CD4-positive, CD25-positive, alpha-beta regulatory T cell (primary cell): ENCODE measurements at regions not wholly inside any gene's neighbourhood (a gene's known extent, or its start where the extent isn't known, plus 50 kb on each side); places are given as distances from the start of the nearest gene placed in this dataset.

Experiments
- ATAC-seq, 2 donors: fragments of 150-1000 bp; cut with Tn5 transposase; one replicate each; pipeline ENCODE4 v1.10.0; 2021; ENCODE audit warnings: low read depth in 2 of 2, moderate number of reproducible peaks in 2 of 2, moderate library complexity in 1 of 2
- DNase-seq, 3 donors: peaks; one replicate each; pipeline versions ENCODE4 v3.0.0 to v3.0.0-alpha.2; 2012 to 2022; ENCODE audit warnings: mixed read lengths in 1 of 3
- H3K27ac ChIP-seq: one replicate; pipeline ENCODE4 v1.7.0; 2013; ENCODE audit warnings: mild to moderate bottlenecking, low read length; ENCODE audit not compliant: insufficient read depth, poor library complexity, severe bottlenecking
- H3K27me3 ChIP-seq: one replicate; pipeline ENCODE4 v1.7.0; 2013; ENCODE audit warnings: low read length; ENCODE audit not compliant: control insufficient read depth, insufficient read depth
- H3K36me3 ChIP-seq: one replicate; pipeline ENCODE4 v1.7.0; 2013; ENCODE audit warnings: mild to moderate bottlenecking, low read length, moderate library complexity; ENCODE audit not compliant: control insufficient read depth, insufficient read depth
- H3K4me1 ChIP-seq: 2 replicates; pipeline ENCODE4 v1.7.0; 2013; ENCODE audit warnings: mild to moderate bottlenecking, low read length; ENCODE audit not compliant: insufficient read depth, control insufficient read depth, poor library complexity, severe bottlenecking
- H3K4me3 ChIP-seq: one replicate; pipeline ENCODE4 v1.7.0; 2013; ENCODE audit warnings: low read depth, mild to moderate bottlenecking, low read length, moderate library complexity
- H3K9me3 ChIP-seq, 2 experiments: 1 replicate in 1 of 2; 2 replicates in 1 of 2; pipeline ENCODE4 v1.7.0; 2013; ENCODE audit warnings: low read length in 2 of 2, mild to moderate bottlenecking in 1 of 2, moderate library complexity in 1 of 2; ENCODE audit not compliant: control insufficient read depth in 2 of 2
- H3K27ac Mint-ChIP-seq, 3 donors: one replicate each; pipeline ENCODE4 v1.8.0; 2020 to 2022; ENCODE audit warnings: mild to moderate bottlenecking in 3 of 3, mixed read lengths in 3 of 3, moderate library complexity in 2 of 3
- H3K27me3 Mint-ChIP-seq: one replicate; pipeline ENCODE4 v1.8.0; 2022; ENCODE audit warnings: mild to moderate bottlenecking, mixed read lengths
- H3K36me3 Mint-ChIP-seq: one replicate; pipeline ENCODE4 v1.8.0; 2020; ENCODE audit warnings: mixed read lengths
- H3K4me1 Mint-ChIP-seq, 4 donors: one replicate each; pipeline ENCODE4 v1.8.0; 2020 to 2022; ENCODE audit warnings: mixed read lengths in 4 of 4, mild to moderate bottlenecking in 1 of 4
- H3K4me3 Mint-ChIP-seq, 4 donors: one replicate each; pipeline ENCODE4 v1.8.0; 2020 to 2022; ENCODE audit warnings: mild to moderate bottlenecking in 4 of 4, mixed read lengths in 4 of 4, moderate library complexity in 3 of 4
- H3K9me3 Mint-ChIP-seq, 7 donors: one replicate each; pipeline ENCODE4 v1.8.0; 2020 to 2022; ENCODE audit warnings: mixed read lengths in 7 of 7, mild to moderate bottlenecking in 3 of 7, moderate library complexity in 2 of 7

GRCh38 chr11:134719397-134719796, 307.4 kb upstream of the B3GAT1 start:
- H3K4me3 ChIP-seq: no peak overlapping the region
- no peak overlapping the region for H3K4me3 Mint-ChIP-seq
- H3K27me3 ChIP-seq: no peaks in the 10 kb centered on the region
- no peak for DNase-seq
- no peaks in the 10 kb centered on the region for H3K36me3 Mint-ChIP-seq
- peaks cover 0 to 4% (median 0%) of the 10 kb centered on the region in 7 donors for H3K9me3 Mint-ChIP-seq
- H3K4me1 ChIP-seq: no peaks in the 10 kb centered on the region
- H3K27ac ChIP-seq: no peak overlapping the region
- H3K27me3 Mint-ChIP-seq: peaks cover 4% of the 10 kb centered on the region
- no peaks in the 10 kb centered on the region for H3K36me3 ChIP-seq
- H3K4me1 Mint-ChIP-seq: peaks cover 0 to 4% (median 1%) of the 10 kb centered on the region in 4 donors
- no peaks in the 10 kb centered on the region for H3K9me3 ChIP-seq
- no peak for ATAC-seq
- H3K27ac Mint-ChIP-seq: no peak overlapping the region

GRCh38 chr11:134716582-134716981, 304.5 kb upstream of the B3GAT1 start:
- H3K36me3 Mint-ChIP-seq: no peaks in the 10 kb centered on the region
- H3K4me1 ChIP-seq: no peaks in the 10 kb centered on the region
- H3K27ac Mint-ChIP-seq: no peak overlapping the region
- no peak overlapping the region for H3K4me3 ChIP-seq
- H3K27ac ChIP-seq: no peak overlapping the region
- H3K9me3 Mint-ChIP-seq: peaks cover 0 to 1% (median 0%) of the 10 kb centered on the region in 7 donors
- no peaks in the 10 kb centered on the region for H3K36me3 ChIP-seq
- no peak for ATAC-seq
- peaks cover 0 to 4% (median 1%) of the 10 kb centered on the region in 4 donors for H3K4me1 Mint-ChIP-seq
- H3K27me3 Mint-ChIP-seq: peaks cover 4% of the 10 kb centered on the region
- H3K27me3 ChIP-seq: no peaks in the 10 kb centered on the region
- no peak overlapping the region for H3K4me3 Mint-ChIP-seq
- H3K9me3 ChIP-seq: no peaks in the 10 kb centered on the region
- DNase-seq: no peak

- no peak overlapping the region for H3K4me3 Mint-ChIP-seq
- no peaks in the 10 kb centered on the region for H3K36me3 ChIP-seq
- no peak overlapping the region for H3K27ac ChIP-seq
- DNase-seq (no peak), ATAC-seq (no peak)
- peaks cover 0 to 2% (median 0%) of the 10 kb centered on the region in 4 donors for H3K4me1 Mint-ChIP-seq
- H3K4me1 ChIP-seq: no peaks in the 10 kb centered on the region
- no peaks in the 10 kb centered on the region for H3K9me3 ChIP-seq
- H3K9me3 Mint-ChIP-seq: peaks cover 0 to 1% (median 0%) of the 10 kb centered on the region in 7 donors
- no peaks in the 10 kb centered on the region for H3K27me3 ChIP-seq
- H3K36me3 Mint-ChIP-seq: no peaks in the 10 kb centered on the region
- peaks cover 4% of the 10 kb centered on the region for H3K27me3 Mint-ChIP-seq
- no peak overlapping the region for H3K4me3 ChIP-seq
- H3K27ac Mint-ChIP-seq: no peak overlapping the region
Measured at GRCh38 chr11:134714021-134714656, 302.1 kb upstream of the B3GAT1 start.

- H3K36me3 Mint-ChIP-seq: no peaks in the 10 kb centered on the region
- Histone ChIP-seq H3K36me3 (no peaks in the 10 kb centered on the region), H3K27me3 (no peaks in the 10 kb centered on the region), H3K9me3 (no peaks in the 10 kb centered on the region), H3K27ac (no peak overlapping the region), H3K4me1 (no peaks in the 10 kb centered on the region), H3K4me3 (no peak overlapping the region)
- no peak overlapping the region for H3K4me3 Mint-ChIP-seq
- no peak for ATAC-seq
- H3K27me3 Mint-ChIP-seq: peaks cover 4% of the 10 kb centered on the region
- no peaks in the 10 kb centered on the region for H3K4me1 Mint-ChIP-seq
- H3K9me3 Mint-ChIP-seq: peaks cover 0 to 1% (median 0%) of the 10 kb centered on the region in 7 donors
- H3K27ac Mint-ChIP-seq: no peak overlapping the region
- DNase-seq: no peak
Measured at GRCh38 chr11:134712228-134713145, 300.4 kb upstream of the B3GAT1 start.

- no peak for ATAC-seq
- Mint-ChIP-seq H3K4me3 (no peak overlapping the region), H3K27me3 (peaks cover 4% of the 10 kb centered on the region)
Measured at GRCh38 chr11:134711588-134711987, 299.5 kb upstream of the B3GAT1 start.

GRCh38 chr11:134710861-134711407, 298.9 kb upstream of the B3GAT1 start:
- Mint-ChIP-seq H3K36me3 (no peaks in the 10 kb centered on the region), H3K4me3 (no peak overlapping the region)
- ATAC-seq: no peak

More at GRCh38 chr11:134711588-134711987, 299.5 kb upstream of the B3GAT1 start:
- Histone ChIP-seq H3K27me3 (no peaks in the 10 kb centered on the region), H3K27ac (no peak overlapping the region), H3K4me3 (no peak overlapping the region), H3K4me1 (no peaks in the 10 kb centered on the region), H3K9me3 (no peaks in the 10 kb centered on the region), H3K36me3 (no peaks in the 10 kb centered on the region)
- Mint-ChIP-seq H3K4me1 (no peaks in the 10 kb centered on the region), H3K9me3 (peaks cover 0 to 1% (median 0%) of the 10 kb centered on the region in 7 donors), H3K36me3 (no peaks in the 10 kb centered on the region), H3K27ac (no peak overlapping the region)
- DNase-seq: no peak

GRCh38 chr11:134705858-134706257, 293.8 kb upstream of the B3GAT1 start:
- no peak for DNase-seq
- Histone ChIP-seq H3K4me3 (no peak overlapping the region), H3K27me3 (no peaks in the 10 kb centered on the region), H3K9me3 (no peaks in the 10 kb centered on the region), H3K27ac (no peak overlapping the region), H3K36me3 (no peaks in the 10 kb centered on the region), H3K4me1 (no peaks in the 10 kb centered on the region)
- H3K9me3 Mint-ChIP-seq: peaks cover 0 to 2% (median 0%) of the 10 kb centered on the region in 7 donors
- no peak for ATAC-seq
- no peaks in the 10 kb centered on the region for H3K4me1 Mint-ChIP-seq
- peaks cover 5% of the 10 kb centered on the region for H3K27me3 Mint-ChIP-seq
- no peak overlapping the region for H3K27ac Mint-ChIP-seq
- H3K36me3 Mint-ChIP-seq: no peaks in the 10 kb centered on the region
- H3K4me3 Mint-ChIP-seq: no peak overlapping the region

More at GRCh38 chr11:134710861-134711407, 298.9 kb upstream of the B3GAT1 start:
- DNase-seq: no peak
- no peak overlapping the region for H3K4me3 ChIP-seq
- H3K27ac ChIP-seq: no peak overlapping the region
- no peaks in the 10 kb centered on the region for H3K4me1 Mint-ChIP-seq
- no peak overlapping the region for H3K27ac Mint-ChIP-seq
- peaks cover 0 to 2% (median 0%) of the 10 kb centered on the region in 7 donors for H3K9me3 Mint-ChIP-seq
- no peaks in the 10 kb centered on the region for H3K9me3 ChIP-seq
- H3K36me3 ChIP-seq: no peaks in the 10 kb centered on the region
- H3K27me3 Mint-ChIP-seq: no peaks in the 10 kb centered on the region
- H3K27me3 ChIP-seq: no peaks in the 10 kb centered on the region
- H3K4me1 ChIP-seq: no peaks in the 10 kb centered on the region
